ENCODE measurements at regions not wholly inside any gene's neighbourhood (a gene's known extent, or its start where the extent isn't known, plus 50 kb on each side); places are given as distances from the start of the nearest gene placed in this dataset.

DNA sequence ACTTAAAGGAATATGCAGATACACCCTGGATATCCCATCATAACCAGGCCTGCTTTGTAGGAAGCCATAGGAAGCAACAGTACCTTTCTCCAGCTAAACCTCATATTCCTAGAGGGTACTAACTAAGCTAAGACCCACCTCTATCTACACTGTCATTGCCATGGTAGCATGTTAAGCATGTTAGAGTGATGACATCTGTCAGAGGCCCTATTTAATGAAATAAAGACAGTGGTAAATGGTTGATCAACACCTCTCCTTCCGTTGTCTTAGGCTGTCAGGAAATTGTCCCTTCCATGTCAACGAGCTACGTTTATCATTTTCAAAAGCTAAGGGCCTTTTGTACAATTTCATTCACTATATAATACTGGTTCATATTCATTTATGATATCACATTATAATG, 251.1 kb upstream of the PSMD7 start:
- no peak for DNase-seq (ENCODE audit: low read depth, low spot score)
- POLR2A ChIA-PET, result no interaction called here
- no peaks in the 10 kb centered on the region for H3K4me1 ChIP-seq (ENCODE audit: control insufficient read depth in 1 of 2, insufficient read depth in 2 of 2, low read length in 2 of 2)
- peaks cover 22% of the 10 kb centered on the region; the same call in 1 of the 2 replicates for H3K27me3 ChIP-seq (ENCODE audit: insufficient read depth, low read length)
- no peak overlapping the region for H3K9ac ChIP-seq (ENCODE audit: low read length)
- no peak for ATAC-seq
- no peaks in the 10 kb centered on the region for H4K20me1 ChIP-seq (ENCODE audit: insufficient read depth)
- no peaks in the 10 kb centered on the region for H3K9me3 ChIP-seq (ENCODE audit: control insufficient read depth in 1 of 2, insufficient read depth in 1 of 2, low read depth in 1 of 2, low read length in 2 of 2)
- H3K4me2 ChIP-seq (ENCODE audit: low read length), result no peak overlapping the region
- no peaks in the 10 kb centered on the region for H3K36me3 ChIP-seq (ENCODE audit: control insufficient read depth in 1 of 2, insufficient read depth in 2 of 2, low read length in 2 of 2)
- H2AFZ ChIP-seq (ENCODE audit: low read depth, low read length, poor library complexity, severe bottlenecking), result no peak overlapping the region
- H3K4me3 ChIP-seq (replicated peaks in 1 of 2; ENCODE audit: low read depth in 1 of 2, low read length in 2 of 2), result no peak overlapping the region
- no TSS peak for BruUV-seq (replicated peaks)
- no peaks in the 10 kb centered on the region for H3K9me2 ChIP-seq (ENCODE audit: insufficient read depth)
- CTCF ChIA-PET, result interaction anchor here (3.3 kb wide), 1 partner anchor 10 kb away, joined by 10 read pairs; no protein-coding TSS in a partner anchor
- intact Hi-C loops (cut with micrococcal nuclease), result no loop called here
- H3K79me2 ChIP-seq (ENCODE audit: insufficient read depth, low read length), result no peaks in the 10 kb centered on the region
- TF ChIP-seq, protein P1, sequence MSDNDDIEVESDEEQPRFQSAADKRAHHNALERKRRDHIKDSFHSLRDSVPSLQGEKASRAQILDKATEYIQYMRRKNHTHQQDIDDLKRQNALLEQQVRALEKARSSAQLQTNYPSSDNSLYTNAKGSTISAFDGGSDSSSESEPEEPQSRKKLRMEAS (IDR thresholded peaks at IDR 0.05), result no peak
- no peak for TF ChIP-seq SIN3A (IDR thresholded peaks at IDR 0.05; ENCODE audit: low read depth)
- no peak overlapping the region for H3K27ac ChIP-seq (ENCODE audit: low read depth, low read length)
- RAD21 ChIA-PET (ENCODE audit: low non-redundant PET in 1 of 2, low total read pairs in 2 of 2, uncharacterized antibody in 2 of 2, unreplicated experiment in 2 of 2), result no interaction called here

GRCh38 chr16:74035816-74036215, 260.8 kb upstream of the PSMD7 start:
- no peak overlapping the region for H3K4me3 ChIP-seq (replicated peaks in 1 of 2; ENCODE audit: low read depth in 1 of 2, low read length in 2 of 2)
- CTCF ChIA-PET, result interaction anchor here (0.6 to 2.0 kb wide), 10 partner anchors 9 to 241 kb away, joined by 3 to 13 read pairs (median 7); no protein-coding TSS in a partner anchor
- no peaks in the 10 kb centered on the region for H3K36me3 ChIP-seq (ENCODE audit: control insufficient read depth in 1 of 2, insufficient read depth in 2 of 2, low read length in 2 of 2)
- TF ChIP-seq ZNF274 (IDR thresholded peaks at IDR 0.05; ENCODE audit: low read depth, low read length) (no peak), FOSL1 (IDR thresholded peaks at IDR 0.05; ENCODE audit: low read depth) (no peak), CEBPB (IDR thresholded peaks at IDR 0.05; ENCODE audit: low read depth) (no peak), CTCF (IDR thresholded peaks at IDR 0.05 in 2 of 3, conservative IDR thresholded peaks at IDR 0.05 in 1 of 3; ENCODE audit: borderline replicate concordance in 1 of 3, insufficient read depth in 1 of 3, low read depth in 2 of 3, low read length in 2 of 3) (peak in 2 of 3 experiments; percentile 42 to 52; a peak in 4 of 6 replicates), EZH2phosphoT487 (IDR thresholded peaks at IDR 0.05; ENCODE audit: borderline replicate concordance) (no peak)
- DNase-seq (ENCODE audit: low read depth, low spot score), result peak; percentile 7
- H3K79me2 ChIP-seq (ENCODE audit: insufficient read depth, low read length), result no peaks in the 10 kb centered on the region
- no peak overlapping the region for H3K27ac ChIP-seq (ENCODE audit: low read depth, low read length)
- BruUV-seq (replicated peaks), result no TSS peak
- H3K4me2 ChIP-seq (ENCODE audit: low read length), result no peak overlapping the region
- intact Hi-C loops (cut with micrococcal nuclease), result no loop called here
- peaks cover 60% of the 10 kb centered on the region for H3K27me3 ChIP-seq (ENCODE audit: insufficient read depth, low read length)
- peak; percentile 66 for ATAC-seq
- H3K9me3 ChIP-seq (ENCODE audit: control insufficient read depth in 1 of 2, insufficient read depth in 1 of 2, low read depth in 1 of 2, low read length in 2 of 2), result no peaks in the 10 kb centered on the region
- RAD21 ChIA-PET (ENCODE audit: low non-redundant PET in 1 of 2, low total read pairs in 2 of 2, uncharacterized antibody in 2 of 2, unreplicated experiment in 2 of 2), result no interaction called here
- H3K9ac ChIP-seq (ENCODE audit: low read length), result no peak overlapping the region
- H4K20me1 ChIP-seq (ENCODE audit: insufficient read depth), result no peaks in the 10 kb centered on the region
- H3K4me1 ChIP-seq (ENCODE audit: control insufficient read depth in 1 of 2, insufficient read depth in 2 of 2, low read length in 2 of 2), result no peaks in the 10 kb centered on the region
- POLR2A ChIA-PET, result no interaction called here
- no peaks in the 10 kb centered on the region for H3K9me2 ChIP-seq (ENCODE audit: insufficient read depth)
- no peak overlapping the region for H2AFZ ChIP-seq (ENCODE audit: low read depth, low read length, poor library complexity, severe bottlenecking)
